SH-SY5Y (cell line): ENCODE measurements at regions not wholly inside any gene's neighbourhood (a gene's known extent, or its start where the extent isn't known, plus 50 kb on each side); places are given as distances from the start of the nearest gene placed in this dataset.

Source experiments
- GATA2 ChIP-seq: IDR thresholded peaks from 2 replicates; pipeline ENCODE4 v1.6.1; 2011; ENCODE audit warnings: mild to moderate bottlenecking, low read depth, low read length
- GATA3 ChIP-seq: IDR thresholded peaks from 2 replicates; pipeline ENCODE4 v1.6.1; 2011; ENCODE audit warnings: low read depth, mild to moderate bottlenecking, low read length, moderate library complexity

GRCh38 chr4:181685461-181685860 lies 557.7 kb upstream of the TENM3 start:
- TF ChIP-seq GATA2 (no peak), GATA3 (no peak)
